AG04449 (cell line): ENCODE measurements at regions not wholly inside any gene's neighbourhood (a gene's known extent, or its start where the extent isn't known, plus 50 kb on each side); places are given as distances from the start of the nearest gene placed in this dataset.

ENCODE experiments used
- CTCF ChIA-PET: fragments of 350-600 bp; formaldehyde crosslinking; extraction: SDS; loops from one replicate; lab custom pipeline; 2021; ENCODE audit warnings: antibody characterized with exemption; lab: Yijun Ruan, JAX
- POLR2A ChIA-PET: fragments of 400-600, 350-600 bp; formaldehyde crosslinking; extraction: SDS; loops from one replicate; lab custom pipeline; 2020; ENCODE audit warnings: antibody characterized with exemption, inconsistent platforms; lab: Yijun Ruan, JAX
- DNase-seq: peaks from one replicate; pipeline ENCODE4 v3.0.0-alpha.2; 2010; ENCODE audit warnings: low read depth, low spot score
- H3K4me3 ChIP-seq: 2 replicates; pipeline ENCODE4 v1.5.1; 2011; ENCODE audit warnings: low read depth, mild to moderate bottlenecking, control low read depth, low read length
- CTCF ChIP-seq: IDR thresholded peaks from one replicate; pipeline ENCODE4 v1.5.1; 2011; ENCODE audit warnings: mild to moderate bottlenecking, moderate library complexity, low read length, control low read depth, inconsistent platforms; ENCODE audit not compliant: insufficient read depth; ENCODE audit errors: missing control alignments

GRCh38 chr2:217372794-217373193 is 512.9 kb upstream of the TNP1 start:
- no peak for TF ChIP-seq CTCF
- CTCF ChIA-PET: interaction anchor here (1.4 kb wide), 1 partner anchor 674 kb away, joined by 4 read pairs; no protein-coding TSS in a partner anchor
- no peak overlapping the region for H3K4me3 ChIP-seq
- no peak for DNase-seq
- POLR2A ChIA-PET: no interaction called here

DNA sequence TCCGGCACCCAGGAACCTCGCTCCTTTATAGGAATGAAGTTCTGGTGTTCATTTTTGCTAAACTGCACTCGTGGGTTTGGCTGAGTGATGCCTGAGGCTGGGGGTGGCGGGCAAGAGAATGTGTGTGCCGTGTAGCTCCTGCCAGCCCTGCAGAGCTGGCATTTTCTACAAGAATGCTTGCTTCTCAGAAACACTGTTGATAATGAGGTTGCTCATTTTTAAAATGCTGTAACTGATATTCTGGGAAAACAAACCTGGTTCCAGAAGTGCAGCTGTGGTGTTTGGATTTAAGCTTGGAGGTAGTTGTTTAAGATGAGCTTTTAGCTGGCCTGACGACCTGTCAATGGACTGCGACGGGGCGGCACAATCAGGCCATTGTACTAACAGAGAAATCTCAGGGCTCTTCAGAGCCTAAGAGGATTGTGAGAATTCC is 511.9 kb upstream of the TNP1 start:
- no peak for TF ChIP-seq CTCF
- ChIA-PET POLR2A (no interaction called here), CTCF (interaction anchor here (1.8 to 5.1 kb wide), 2 partner anchors 11 to 341 kb away, joined by 12 read pairs; no protein-coding TSS in a partner anchor)
- DNase-seq: no peak
- no peak overlapping the region for H3K4me3 ChIP-seq

- POLR2A ChIA-PET: interaction anchor here (0.8 to 1.1 kb wide), 4 partner anchors 23 to 675 kb away, joined by 3 to 4 read pairs (median 3); partner anchors contain the start of gene IGFBP5
- CTCF ChIA-PET: interaction anchor here (1.3 to 5.1 kb wide), 4 partner anchors 10 to 672 kb away, joined by 3 to 12 read pairs (median 8); no protein-coding TSS in a partner anchor
- no peak for DNase-seq
- H3K4me3 ChIP-seq: no peak overlapping the region
- TF ChIP-seq CTCF: no peak
Observed at GRCh38 chr2:217370391-217370790, 510.5 kb upstream of the TNP1 start.

DNA sequence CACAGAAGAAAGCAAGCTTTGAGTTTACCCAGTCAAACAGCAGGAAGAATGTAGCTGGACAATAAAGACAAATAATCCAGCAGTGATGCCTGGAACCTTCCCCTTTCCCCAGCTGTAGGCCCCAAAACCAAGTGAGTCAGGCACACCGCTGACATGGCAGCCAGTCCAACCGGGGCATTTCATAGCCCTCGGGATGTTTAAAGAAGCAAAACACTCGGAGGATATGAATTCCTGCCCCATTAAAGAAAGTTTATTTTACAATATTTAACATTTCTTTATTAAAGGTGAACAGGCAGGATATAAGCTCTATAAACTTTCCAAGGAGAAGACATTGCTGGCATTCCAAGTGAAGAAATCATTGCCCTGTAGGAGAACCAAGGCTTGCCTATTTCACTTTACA is 507.6 kb upstream of the TNP1 start:
- CTCF ChIA-PET: interaction anchor here (0.9 to 5.1 kb wide), 4 partner anchors 8 to 685 kb away, joined by 3 to 12 read pairs (median 4); no protein-coding TSS in a partner anchor
- POLR2A ChIA-PET: no interaction called here
- no peak overlapping the region for H3K4me3 ChIP-seq
- peak; percentile 37 for DNase-seq
- TF ChIP-seq CTCF: no peak

- DNase-seq: no peak
- no peak overlapping the region for H3K4me3 ChIP-seq
- CTCF ChIA-PET: interaction anchor here (0.9 to 5.1 kb wide), 3 partner anchors 83 to 685 kb away, joined by 3 to 12 read pairs (median 3); no protein-coding TSS in a partner anchor
- POLR2A ChIA-PET: no interaction called here
- TF ChIP-seq CTCF: no peak
Observed at GRCh38 chr2:217366966-217367365, 507.1 kb upstream of the TNP1 start.

- DNase-seq: no peak
- ChIA-PET POLR2A (interaction anchor here (0.7 kb wide), 1 partner anchor 201 kb away, joined by 3 read pairs; no protein-coding TSS in a partner anchor), CTCF (interaction anchor here (1.3 to 1.6 kb wide), 2 partner anchors 83 to 668 kb away, joined by 3 to 4 read pairs; no protein-coding TSS in a partner anchor)
- no peak for TF ChIP-seq CTCF
- H3K4me3 ChIP-seq: no peak overlapping the region
Observed at GRCh38 chr2:217366266-217366895, 506.5 kb upstream of the TNP1 start.
